IMR-90 (cell line): ENCODE measurements at regions not wholly inside any gene's neighbourhood (a gene's known extent, or its start where the extent isn't known, plus 50 kb on each side); places are given as distances from the start of the nearest gene placed in this dataset.
A peak's percentile ranks its signal among the peaks of the same experiment; 100 is the strongest.

Experiments used
- ATAC-seq: fragments of 200-7000 bp; cut with Tn5 transposase; 2 replicates; pipeline ENCODE4 v1.9.1; 2020; ENCODE audit warnings: low read depth, mild to moderate bottlenecking, moderate library complexity
- BruUV-seq: library from RNA; stranded (reverse); fragments of 400-500 nt; replicated peaks from 2 replicates; lab custom pipeline; 2021; lab: Mats Ljungman, UMichigan
- CTCF ChIA-PET: fragments of 300-600 bp; formaldehyde crosslinking; extraction: SDS; loops from one replicate; lab custom pipeline; 2021; ENCODE audit warnings: antibody characterized with exemption; lab: Yijun Ruan, JAX
- POLR2A ChIA-PET: fragments of 300-600 bp; sonication (Branson Sonifier 250); formaldehyde crosslinking; loops from one replicate; lab custom pipeline; 2022; ENCODE audit warnings: antibody characterized with exemption; ENCODE audit not compliant: unreplicated experiment; lab: Charles Lee
- DNase-seq: peaks from one replicate; pipeline ENCODE4 v3.0.0; 2013
- H2AFZ ChIP-seq: replicated peaks from 2 replicates; pipeline ENCODE3; 2013; ENCODE audit warnings: low read length, mild to moderate bottlenecking; ENCODE audit not compliant: poor library complexity
- H2AK5ac ChIP-seq: 2 replicates; pipeline ENCODE4 v1.6.1; 2013; ENCODE audit warnings: low read depth, low read length, inconsistent platforms
- H2AK9ac ChIP-seq: replicated peaks from 2 replicates; pipeline ENCODE3; 2013; ENCODE audit warnings: mild to moderate bottlenecking, low read depth, low read length, moderate library complexity; ENCODE audit not compliant: poor library complexity
- H2BK120ac ChIP-seq: 2 replicates; pipeline ENCODE4 v1.6.1; 2013; ENCODE audit warnings: low read depth, low read length, inconsistent platforms
- H2BK15ac ChIP-seq: 3 replicates; pipeline ENCODE4 v1.6.1; 2013; ENCODE audit warnings: low read depth, low read length, inconsistent platforms
- H2BK20ac ChIP-seq: 2 replicates; pipeline ENCODE4 v1.6.1; 2013; ENCODE audit warnings: low read depth, mild to moderate bottlenecking, inconsistent platforms, low read length, moderate library complexity
- H2BK5ac ChIP-seq: 2 replicates; pipeline ENCODE4 v1.6.1; 2013; ENCODE audit warnings: mild to moderate bottlenecking, low read depth, low read length, inconsistent platforms; ENCODE audit not compliant: poor library complexity, severe bottlenecking
- H3K14ac ChIP-seq: replicated peaks from 2 replicates; pipeline ENCODE4 v1.6.1; 2013; ENCODE audit warnings: low read depth, low read length, inconsistent platforms
- H3K18ac ChIP-seq: 2 replicates; pipeline ENCODE4 v1.6.1; 2013; ENCODE audit warnings: low read depth, low read length, control low read depth
- H3K23ac ChIP-seq: 2 replicates; pipeline ENCODE4 v1.6.1; 2013; ENCODE audit warnings: low read depth, low read length, inconsistent platforms
- H3K27ac ChIP-seq: 2 replicates; pipeline ENCODE4 v1.5.1; 2013; ENCODE audit warnings: mild to moderate bottlenecking, control low read depth, low read length; ENCODE audit not compliant: insufficient read depth
- H3K27me3 ChIP-seq: 2 replicates; pipeline ENCODE4 v1.6.1; 2013; ENCODE audit warnings: low read length; ENCODE audit not compliant: control insufficient read depth, insufficient read depth
- H3K36me3 ChIP-seq: 2 replicates; pipeline ENCODE4 v1.6.1; 2013; ENCODE audit warnings: low read length, mixed read lengths; ENCODE audit not compliant: control insufficient read depth, insufficient read depth
- H3K4ac ChIP-seq: 2 replicates; pipeline ENCODE4 v1.6.1; 2013; ENCODE audit warnings: low read depth, low read length, inconsistent platforms
- H3K4me1 ChIP-seq: 2 replicates; pipeline ENCODE4 v1.6.1; 2013; ENCODE audit warnings: low read length, mixed read lengths; ENCODE audit not compliant: control insufficient read depth, insufficient read depth
- H3K4me2 ChIP-seq: 2 replicates; pipeline ENCODE4 v1.6.1; 2013; ENCODE audit warnings: low read depth, mild to moderate bottlenecking, control low read depth, low read length, moderate library complexity
- H3K4me3 ChIP-seq: 2 replicates; pipeline ENCODE4 v1.5.1; 2013; ENCODE audit warnings: low read depth, mild to moderate bottlenecking, control low read depth, low read length, moderate library complexity; ENCODE audit not compliant: insufficient read depth
- H3K56ac ChIP-seq: 2 replicates; pipeline ENCODE4 v1.6.1; 2013; ENCODE audit warnings: low read length, inconsistent platforms; ENCODE audit not compliant: insufficient read depth; ENCODE audit errors: extremely low read depth
- H3K79me1 ChIP-seq, 2 experiments: 2 replicates each; pipeline ENCODE4 v1.6.1; 2013; ENCODE audit warnings: low read length in 2 of 2, inconsistent platforms in 1 of 2, low read depth in 1 of 2
- H3K9ac ChIP-seq: 2 replicates; pipeline ENCODE4 v1.6.1; 2013; ENCODE audit warnings: low read depth, low read length, control low read depth
- H3K9me1 ChIP-seq: 2 replicates; pipeline ENCODE4 v1.6.1; 2013; ENCODE audit warnings: low read length, inconsistent platforms; ENCODE audit not compliant: insufficient read depth
- H3K9me3 ChIP-seq: 2 replicates; pipeline ENCODE4 v1.6.1; 2013; ENCODE audit warnings: low read length; ENCODE audit not compliant: control insufficient read depth, insufficient read depth
- H4K20me1 ChIP-seq: 2 replicates; pipeline ENCODE4 v1.6.1; 2013; ENCODE audit warnings: low read length, inconsistent platforms; ENCODE audit not compliant: insufficient read depth
- H4K5ac ChIP-seq: 2 replicates; pipeline ENCODE4 v1.6.1; 2013; ENCODE audit warnings: mild to moderate bottlenecking, low read depth, low read length, control low read depth
- H4K8ac ChIP-seq, 2 experiments: 2 replicates each; pipeline ENCODE4 v1.6.1; 2013; ENCODE audit warnings: low read depth in 2 of 2, low read length in 2 of 2, control low read depth in 1 of 2, inconsistent platforms in 1 of 2
- H4K91ac ChIP-seq: 2 replicates; pipeline ENCODE4 v1.6.1; 2013; ENCODE audit warnings: low read depth, low read length, inconsistent platforms; ENCODE audit not compliant: insufficient read depth
- BHLHE40 ChIP-seq: fragments of 150-350 bp; IDR thresholded peaks from 2 replicates; pipeline ENCODE4 v1.6.1; 2016; ENCODE audit warnings: mild to moderate bottlenecking, low read depth, low read length
- CEBPB ChIP-seq: IDR thresholded peaks from 2 replicates; pipeline ENCODE4 v1.6.1; 2012; ENCODE audit warnings: low read depth, low read length, improper control_type of control experiment
- CHD1 ChIP-seq: IDR thresholded peaks from 2 replicates; pipeline ENCODE4 v1.6.1; 2012; ENCODE audit warnings: low read depth, low read length, improper control_type of control experiment
- CTCF ChIP-seq: conservative IDR thresholded peaks from 2 replicates; pipeline ENCODE4 v1.5.1; 2012; ENCODE audit warnings: mild to moderate bottlenecking, low read depth, low read length, improper control_type of control experiment
- FOS ChIP-seq: fragments of 150-350 bp; IDR thresholded peaks from 2 replicates; pipeline ENCODE4 v1.6.1; 2016; ENCODE audit warnings: low read depth, low read length
- MAFK ChIP-seq: IDR thresholded peaks from 2 replicates; pipeline ENCODE4 v1.6.1; 2012; ENCODE audit warnings: low read depth, low read length, improper control_type of control experiment
- MAZ ChIP-seq: IDR thresholded peaks from 2 replicates; pipeline ENCODE4 v1.6.1; 2012; ENCODE audit warnings: low read depth, mild to moderate bottlenecking, low read length, improper control_type of control experiment, moderate library complexity, borderline replicate concordance
- MXI1 ChIP-seq: IDR thresholded peaks from 2 replicates; pipeline ENCODE4 v1.6.1; 2012; ENCODE audit warnings: low read depth, mild to moderate bottlenecking, low read length, moderate library complexity, borderline replicate concordance
- NFE2L2 ChIP-seq: fragments of 150-350 bp; IDR thresholded peaks from 2 replicates; pipeline ENCODE4 v1.6.1; 2016; ENCODE audit warnings: low read depth, mild to moderate bottlenecking, low read length
- POLR2A ChIP-seq: IDR thresholded peaks from 2 replicates; pipeline ENCODE4 v1.6.1; 2012; ENCODE audit warnings: mild to moderate bottlenecking, low read depth, low read length
- RAD21 ChIP-seq: IDR thresholded peaks from 2 replicates; pipeline ENCODE4 v1.6.1; 2012; ENCODE audit warnings: low read length, improper control_type of control experiment
- RCOR1 ChIP-seq: IDR thresholded peaks from 2 replicates; pipeline ENCODE4 v1.6.1; 2012; ENCODE audit warnings: mild to moderate bottlenecking, low read length, improper control_type of control experiment; ENCODE audit not compliant: insufficient replicate concordance
- RFX5 ChIP-seq: IDR thresholded peaks from 2 replicates; pipeline ENCODE4 v1.8.0; 2012; ENCODE audit warnings: low read depth, mild to moderate bottlenecking, low read length, moderate library complexity
- SMC3 ChIP-seq: fragments of 150-350 bp; IDR thresholded peaks from 2 replicates; pipeline ENCODE4 v1.6.1; 2016; ENCODE audit warnings: low read depth, mild to moderate bottlenecking, antibody characterized with exemption, low read length, moderate library complexity
- USF2 ChIP-seq: fragments of 150-350 bp; IDR thresholded peaks from 2 replicates; pipeline ENCODE4 v1.6.1; 2017; ENCODE audit warnings: mild to moderate bottlenecking, antibody characterized with exemption, low read length, low read depth
- WGBS, 2 experiments: methylation state at CpG; one replicate each; pipeline versions ENCODE4 v1.1.5 to v1.1.7; 2013; ENCODE audit warnings: missing lambda C conversion rate in 2 of 2; ENCODE audit not compliant: insufficient read length in 1 of 2; ENCODE audit errors: extremely low coverage in 2 of 2; 5-methylcytosine and 5-hydroxymethylcytosine counted together
- dilution Hi-C: fragments of 300-500 bp; cut with HindIII; formaldehyde crosslinking; loops from one replicate; pipeline ENCODE4 v1.14.3; 2018; ENCODE audit warnings: low sequenced_read_pairs; ENCODE audit not compliant: unreplicated experiment
- in situ Hi-C: fragments of 300-500 bp; cut with MboI; formaldehyde crosslinking; loops from 3 replicates; pipeline ENCODE4 v1.14.3; 2019; ENCODE audit warnings: low sequenced_read_pairs, inconsistent platforms, mixed read lengths
- intact Hi-C: fragments of 100-400 bp; cut with micrococcal nuclease; formaldehyde crosslinking; loops from 2 replicates; pipeline ENCODE4 v1.10.0; 2022
- TF ChIP-seq, protein P1 (sequence below): fragments of 150-350 bp; IDR thresholded peaks from 2 replicates; pipeline ENCODE4 v1.6.1; 2016; ENCODE audit warnings: low read depth, mild to moderate bottlenecking, low read length, moderate library complexity, borderline replicate concordance

GRCh38 chr5:142445266-142445665, 120.4 kb upstream of the SPRY4 start:
- Histone ChIP-seq H2BK5ac (peak overlapping the region; percentile 96), H2BK20ac (peak overlapping the region; percentile 97), H3K9ac (no peak overlapping the region), H3K9me3 (no peaks in the 10 kb centered on the region), H2BK120ac (peak overlapping the region; percentile 97), H3K56ac (peak overlapping the region; percentile 79; the same call in 1 of the 2 replicates), H3K9me1 (peaks cover 21% of the 10 kb centered on the region), H3K4me1 (peaks cover 16% of the 10 kb centered on the region), H3K4me3 (no peak overlapping the region), H3K4me2 (peak overlapping the region; percentile 23; the same call in 1 of the 2 replicates), H2BK15ac (peak overlapping the region; percentile 100; the same call in 2 of the 3 replicates), H3K27me3 (no peaks in the 10 kb centered on the region), H4K8ac (peak overlapping the region; percentile 29 to 93), H3K23ac (peak overlapping the region; percentile 80), H4K20me1 (no peaks in the 10 kb centered on the region), H3K36me3 (no peaks in the 10 kb centered on the region), H3K4ac (peak overlapping the region; percentile 97), H3K14ac (peak overlapping the region; percentile 97), H2AFZ (peak overlapping the region; percentile 67), H3K27ac (peak overlapping the region; percentile 77), H3K79me1 (peaks cover 0 to 24% of the 10 kb centered on the region in 2 experiments; a peak in 3 of 4 replicates), H4K91ac (peak overlapping the region; percentile 94), H4K5ac (peak overlapping the region; percentile 91), H2AK5ac (peak overlapping the region; percentile 98), H3K18ac (peak overlapping the region; percentile 98), H2AK9ac (peak overlapping the region; percentile 52)
- WGBS, 2 experiments = no CpG with 5 or more reads among the region's 5 CpGs
- ChIA-PET CTCF (no interaction called here), POLR2A (no interaction called here)
- intact Hi-C loops (loop anchor here (10.0 kb wide), 1 partner anchor 100 kb away; no protein-coding TSS in a partner anchor), in situ Hi-C loops (no loop called here), dilution Hi-C loops (no loop called here)
- no peak for ATAC-seq
- no TSS peak for BruUV-seq
- DNase-seq = peak; percentile 48
- TF ChIP-seq RAD21 (no peak), RFX5 (no peak), USF2 (no peak), CEBPB (no peak), CHD1 (no peak), BHLHE40 (no peak), SMC3 (no peak), NFE2L2 (no peak), MAZ (no peak), FOS (no peak), MXI1 (no peak), POLR2A (no peak), CTCF (no peak), RCOR1 (no peak), MAFK (no peak)
- TF ChIP-seq, protein P1, sequence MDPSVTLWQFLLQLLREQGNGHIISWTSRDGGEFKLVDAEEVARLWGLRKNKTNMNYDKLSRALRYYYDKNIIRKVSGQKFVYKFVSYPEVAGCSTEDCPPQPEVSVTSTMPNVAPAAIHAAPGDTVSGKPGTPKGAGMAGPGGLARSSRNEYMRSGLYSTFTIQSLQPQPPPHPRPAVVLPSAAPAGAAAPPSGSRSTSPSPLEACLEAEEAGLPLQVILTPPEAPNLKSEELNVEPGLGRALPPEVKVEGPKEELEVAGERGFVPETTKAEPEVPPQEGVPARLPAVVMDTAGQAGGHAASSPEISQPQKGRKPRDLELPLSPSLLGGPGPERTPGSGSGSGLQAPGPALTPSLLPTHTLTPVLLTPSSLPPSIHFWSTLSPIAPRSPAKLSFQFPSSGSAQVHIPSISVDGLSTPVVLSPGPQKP = no peak
